IMR-90 (cell line): ENCODE measurements at regions not wholly inside any gene's neighbourhood (a gene's known extent, or its start where the extent isn't known, plus 50 kb on each side); places are given as distances from the start of the nearest gene placed in this dataset.

Source experiments
- BHLHE40 ChIP-seq: fragments of 150-350 bp; IDR thresholded peaks from 2 replicates; pipeline ENCODE4 v1.6.1; 2016; ENCODE audit warnings: mild to moderate bottlenecking, low read depth, low read length
- CTCF ChIP-seq: conservative IDR thresholded peaks from 2 replicates; pipeline ENCODE4 v1.5.1; 2012; ENCODE audit warnings: mild to moderate bottlenecking, low read depth, low read length, improper control_type of control experiment
- MAZ ChIP-seq: IDR thresholded peaks from 2 replicates; pipeline ENCODE4 v1.6.1; 2012; ENCODE audit warnings: low read depth, mild to moderate bottlenecking, low read length, improper control_type of control experiment, moderate library complexity, borderline replicate concordance
- RAD21 ChIP-seq: IDR thresholded peaks from 2 replicates; pipeline ENCODE4 v1.6.1; 2012; ENCODE audit warnings: low read length, improper control_type of control experiment
- RCOR1 ChIP-seq: IDR thresholded peaks from 2 replicates; pipeline ENCODE4 v1.6.1; 2012; ENCODE audit warnings: mild to moderate bottlenecking, low read length, improper control_type of control experiment; ENCODE audit not compliant: insufficient replicate concordance
- RFX5 ChIP-seq: IDR thresholded peaks from 2 replicates; pipeline ENCODE4 v1.8.0; 2012; ENCODE audit warnings: low read depth, mild to moderate bottlenecking, low read length, moderate library complexity

- no peak for TF ChIP-seq RCOR1
- TF ChIP-seq MAZ = no peak
- no peak for TF ChIP-seq CTCF
- TF ChIP-seq RFX5 = no peak
- no peak for TF ChIP-seq BHLHE40
- TF ChIP-seq RAD21 = no peak
Measured at GRCh38 chr6:87870556-87870955, 168.5 kb upstream of the AKIRIN2 start.
